ENCODE measurements at regions not wholly inside any gene's neighbourhood (a gene's known extent, or its start where the extent isn't known, plus 50 kb on each side); places are given as distances from the start of the nearest gene placed in this dataset.

DNA sequence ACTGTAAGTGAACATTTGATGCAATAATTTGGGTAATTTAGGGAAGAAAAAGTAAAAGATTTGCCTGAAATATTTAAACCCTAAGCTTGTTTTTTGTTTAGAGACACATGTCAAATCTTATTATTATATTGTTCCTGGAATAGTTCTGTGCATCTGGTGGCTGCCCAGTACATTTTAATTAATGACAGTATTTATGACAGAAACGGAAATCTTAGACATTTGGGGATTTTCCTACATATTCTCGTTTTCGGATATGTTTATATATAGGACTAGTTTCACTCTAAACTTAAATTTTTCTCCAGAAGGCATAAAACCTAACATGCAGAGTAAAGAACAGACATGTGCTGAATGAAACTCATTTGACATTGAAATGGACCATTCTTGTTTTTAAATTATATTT is 125.6 kb upstream of the PAQR3 start:
- TF ChIP-seq, protein P1, sequence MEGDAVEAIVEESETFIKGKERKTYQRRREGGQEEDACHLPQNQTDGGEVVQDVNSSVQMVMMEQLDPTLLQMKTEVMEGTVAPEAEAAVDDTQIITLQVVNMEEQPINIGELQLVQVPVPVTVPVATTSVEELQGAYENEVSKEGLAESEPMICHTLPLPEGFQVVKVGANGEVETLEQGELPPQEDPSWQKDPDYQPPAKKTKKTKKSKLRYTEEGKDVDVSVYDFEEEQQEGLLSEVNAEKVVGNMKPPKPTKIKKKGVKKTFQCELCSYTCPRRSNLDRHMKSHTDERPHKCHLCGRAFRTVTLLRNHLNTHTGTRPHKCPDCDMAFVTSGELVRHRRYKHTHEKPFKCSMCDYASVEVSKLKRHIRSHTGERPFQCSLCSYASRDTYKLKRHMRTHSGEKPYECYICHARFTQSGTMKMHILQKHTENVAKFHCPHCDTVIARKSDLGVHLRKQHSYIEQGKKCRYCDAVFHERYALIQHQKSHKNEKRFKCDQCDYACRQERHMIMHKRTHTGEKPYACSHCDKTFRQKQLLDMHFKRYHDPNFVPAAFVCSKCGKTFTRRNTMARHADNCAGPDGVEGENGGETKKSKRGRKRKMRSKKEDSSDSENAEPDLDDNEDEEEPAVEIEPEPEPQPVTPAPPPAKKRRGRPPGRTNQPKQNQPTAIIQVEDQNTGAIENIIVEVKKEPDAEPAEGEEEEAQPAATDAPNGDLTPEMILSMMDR (IDR thresholded peaks at IDR 0.05; ENCODE audit: poor library complexity, severe bottlenecking), result no peak
- no peak for TF ChIP-seq POLR2AphosphoS5 (IDR thresholded peaks at IDR 0.05)
- TF ChIP-seq EP300 (conservative IDR thresholded peaks at IDR 0.05; ENCODE audit: poor library complexity, severe bottlenecking), result no peak
- Histone ChIP-seq H2AFZ (ENCODE audit: low read depth, low read length) (no peak overlapping the region), H3K79me2 (replicated peaks; ENCODE audit: insufficient read depth, low read length) (no peaks in the 10 kb centered on the region), H3K27ac (ENCODE audit: low read length) (no peak overlapping the region), H3K27me3 (ENCODE audit: insufficient read depth, low read depth, low read length) (no peaks in the 10 kb centered on the region), H3K4me2 (ENCODE audit: low read length) (no peak overlapping the region), H3K9ac (ENCODE audit: low read length) (no peak overlapping the region), H3K36me3 (ENCODE audit: insufficient read depth, low read length) (no peaks in the 10 kb centered on the region), H3F3A (ENCODE audit: insufficient read depth, low read length, poor library complexity, severe bottlenecking) (no peaks in the 10 kb centered on the region), H3K9me2 (ENCODE audit: insufficient read depth, low read length) (no peaks in the 10 kb centered on the region), H4K20me1 (ENCODE audit: insufficient read depth) (no peaks in the 10 kb centered on the region), H3K4me3 (ENCODE audit: low read length) (no peak overlapping the region), H3K9me3 (ENCODE audit: low read length) (no peaks in the 10 kb centered on the region)

DNA sequence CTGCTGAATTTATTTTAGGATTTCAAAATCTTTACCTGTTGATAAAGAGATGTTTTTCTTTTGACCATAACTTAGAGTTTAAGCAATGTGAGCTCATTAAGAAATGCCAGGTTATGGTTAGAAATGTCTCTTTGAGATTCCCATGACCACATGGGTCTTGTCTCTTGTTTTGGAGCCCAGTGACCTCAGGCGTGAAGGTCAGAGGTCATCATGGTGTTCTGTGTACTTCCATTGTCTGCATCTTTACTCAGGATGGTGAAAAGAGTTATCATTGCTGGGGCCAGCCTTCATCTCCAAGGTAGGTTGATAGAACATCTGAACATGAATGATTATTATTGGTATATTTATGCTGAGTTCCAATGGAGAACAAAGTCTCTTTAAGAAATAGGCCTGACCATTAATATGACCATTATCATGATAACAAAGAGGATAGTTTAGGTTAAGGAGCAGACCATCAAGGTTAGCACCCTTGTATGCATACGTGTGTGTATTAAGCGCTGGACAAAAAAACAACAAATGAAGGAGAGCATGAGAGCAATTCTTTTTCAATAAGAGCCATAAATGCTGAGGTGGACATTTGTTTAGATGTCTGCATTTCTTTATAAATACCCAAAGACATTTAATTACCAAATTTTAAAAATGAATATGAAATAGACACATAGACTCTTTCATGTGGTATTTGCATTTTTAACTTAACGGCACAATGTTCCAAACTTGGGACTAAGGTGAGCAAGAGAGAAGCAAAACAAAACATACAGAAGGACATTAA is 120.6 kb upstream of the PAQR3 start:
- Histone ChIP-seq H3K4me2 (ENCODE audit: low read length) (no peak overlapping the region), H4K20me1 (ENCODE audit: insufficient read depth) (no peaks in the 10 kb centered on the region), H3K27ac (ENCODE audit: low read length) (no peak overlapping the region), H3K4me3 (ENCODE audit: low read length) (no peak overlapping the region), H3K36me3 (ENCODE audit: insufficient read depth, low read length) (no peaks in the 10 kb centered on the region), H3K9me2 (ENCODE audit: insufficient read depth, low read length) (no peaks in the 10 kb centered on the region), H3K9ac (ENCODE audit: low read length) (no peak overlapping the region), H3K27me3 (ENCODE audit: insufficient read depth, low read depth, low read length) (no peaks in the 10 kb centered on the region), H3K9me3 (ENCODE audit: low read length) (no peaks in the 10 kb centered on the region), H2AFZ (ENCODE audit: low read depth, low read length) (no peak overlapping the region), H3F3A (ENCODE audit: insufficient read depth, low read length, poor library complexity, severe bottlenecking) (no peaks in the 10 kb centered on the region), H3K79me2 (replicated peaks; ENCODE audit: insufficient read depth, low read length) (no peaks in the 10 kb centered on the region)
- TF ChIP-seq MXI1 (conservative IDR thresholded peaks at IDR 0.05; ENCODE audit: poor library complexity, severe bottlenecking) (no peak), SMC3 (conservative IDR thresholded peaks at IDR 0.05; ENCODE audit: poor library complexity) (no peak), EZH2 (IDR thresholded peaks at IDR 0.05; ENCODE audit: borderline replicate concordance, insufficient read depth, low read length, poor library complexity, severe bottlenecking) (no peak), TAF1 (IDR thresholded peaks at IDR 0.05; ENCODE audit: low read depth) (no peak), RAD21 (conservative IDR thresholded peaks at IDR 0.05) (no peak), POLR2AphosphoS5 (IDR thresholded peaks at IDR 0.05) (no peak), EP300 (conservative IDR thresholded peaks at IDR 0.05; ENCODE audit: poor library complexity, severe bottlenecking) (no peak)
- TF ChIP-seq, protein P2, sequence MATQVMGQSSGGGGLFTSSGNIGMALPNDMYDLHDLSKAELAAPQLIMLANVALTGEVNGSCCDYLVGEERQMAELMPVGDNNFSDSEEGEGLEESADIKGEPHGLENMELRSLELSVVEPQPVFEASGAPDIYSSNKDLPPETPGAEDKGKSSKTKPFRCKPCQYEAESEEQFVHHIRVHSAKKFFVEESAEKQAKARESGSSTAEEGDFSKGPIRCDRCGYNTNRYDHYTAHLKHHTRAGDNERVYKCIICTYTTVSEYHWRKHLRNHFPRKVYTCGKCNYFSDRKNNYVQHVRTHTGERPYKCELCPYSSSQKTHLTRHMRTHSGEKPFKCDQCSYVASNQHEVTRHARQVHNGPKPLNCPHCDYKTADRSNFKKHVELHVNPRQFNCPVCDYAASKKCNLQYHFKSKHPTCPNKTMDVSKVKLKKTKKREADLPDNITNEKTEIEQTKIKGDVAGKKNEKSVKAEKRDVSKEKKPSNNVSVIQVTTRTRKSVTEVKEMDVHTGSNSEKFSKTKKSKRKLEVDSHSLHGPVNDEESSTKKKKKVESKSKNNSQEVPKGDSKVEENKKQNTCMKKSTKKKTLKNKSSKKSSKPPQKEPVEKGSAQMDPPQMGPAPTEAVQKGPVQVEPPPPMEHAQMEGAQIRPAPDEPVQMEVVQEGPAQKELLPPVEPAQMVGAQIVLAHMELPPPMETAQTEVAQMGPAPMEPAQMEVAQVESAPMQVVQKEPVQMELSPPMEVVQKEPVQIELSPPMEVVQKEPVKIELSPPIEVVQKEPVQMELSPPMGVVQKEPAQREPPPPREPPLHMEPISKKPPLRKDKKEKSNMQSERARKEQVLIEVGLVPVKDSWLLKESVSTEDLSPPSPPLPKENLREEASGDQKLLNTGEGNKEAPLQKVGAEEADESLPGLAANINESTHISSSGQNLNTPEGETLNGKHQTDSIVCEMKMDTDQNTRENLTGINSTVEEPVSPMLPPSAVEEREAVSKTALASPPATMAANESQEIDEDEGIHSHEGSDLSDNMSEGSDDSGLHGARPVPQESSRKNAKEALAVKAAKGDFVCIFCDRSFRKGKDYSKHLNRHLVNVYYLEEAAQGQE (IDR thresholded peaks at IDR 0.05; ENCODE audit: borderline replicate concordance), result no peak
- TF ChIP-seq, protein P1 (IDR thresholded peaks at IDR 0.05; ENCODE audit: poor library complexity, severe bottlenecking), result no peak
